WI38 (cell line): ENCODE measurements at regions not wholly inside any gene's neighbourhood (a gene's known extent, or its start where the extent isn't known, plus 50 kb on each side); places are given as distances from the start of the nearest gene placed in this dataset.

ENCODE experiments used
- H3K4me3 ChIP-seq: 2 replicates; pipeline ENCODE4 v1.5.1; 2011; ENCODE audit warnings: low read depth, mild to moderate bottlenecking, control low read depth, low read length
- CTCF ChIP-seq: IDR thresholded peaks from 2 replicates; pipeline ENCODE4 v1.5.1; 2012; ENCODE audit warnings: low read depth, mild to moderate bottlenecking, control low read depth, low read length

- no peak for TF ChIP-seq CTCF
These were observed 310.9 kb downstream of the ACTL7B start for GRCh38 chr9:108544866-108545265.

GRCh38 chr9:108543251-108543778 lies 312.5 kb downstream of the ACTL7B start:
- no peak for TF ChIP-seq CTCF
- no peak overlapping the region for H3K4me3 ChIP-seq

More at GRCh38 chr9:108544866-108545265, 310.9 kb downstream of the ACTL7B start:
- H3K4me3 ChIP-seq = no peak overlapping the region

GRCh38 chr9:108537756-108538155 lies 318.0 kb downstream of the ACTL7B start:
- no peak overlapping the region for H3K4me3 ChIP-seq
- no peak for TF ChIP-seq CTCF

GRCh38 chr9:108536836-108537601 lies 318.8 kb downstream of the ACTL7B start:
- no peak for TF ChIP-seq CTCF
- H3K4me3 ChIP-seq = no peak overlapping the region

GRCh38 chr9:108535526-108535925 lies 320.3 kb downstream of the ACTL7B start:
- peak; percentile 32; the same call in 1 of the 2 replicates for TF ChIP-seq CTCF
- H3K4me3 ChIP-seq = no peak overlapping the region

GRCh38 chr9:108534741-108535140 lies 321.0 kb downstream of the ACTL7B start:
- H3K4me3 ChIP-seq = no peak overlapping the region
- no peak for TF ChIP-seq CTCF

GRCh38 chr9:108530141-108530540 lies 325.6 kb downstream of the ACTL7B start:
- H3K4me3 ChIP-seq = no peak overlapping the region

More at GRCh38 chr9:108530141-108530540, 325.6 kb downstream of the ACTL7B start:
- no peak for TF ChIP-seq CTCF
